CD4-positive, alpha-beta T cell treated with Interleukin-12 subunit alpha and Interleukin-12 subunit beta, for 1 hour (primary cell): ENCODE measurements at regions not wholly inside any gene's neighbourhood (a gene's known extent, or its start where the extent isn't known, plus 50 kb on each side); places are given as distances from the start of the nearest gene placed in this dataset.

Source experiments
- DNase-seq: peaks from one replicate; pipeline ENCODE4 v3.0.0-alpha.2; 2020

- DNase-seq = no peak
These were observed 233.7 kb downstream of the IBTK start for GRCh38 chr6:82013561-82014530.

- no peak for DNase-seq
These were observed 241.4 kb downstream of the IBTK start for GRCh38 chr6:82006027-82006738.

- no peak for DNase-seq
These were observed 247.0 kb downstream of the IBTK start for GRCh38 chr6:82000551-82000950.

- no peak for DNase-seq
These were observed 247.3 kb upstream of the TENT5A start for GRCh38 chr6:81999826-82000225.

- DNase-seq = no peak
These were observed 246.8 kb upstream of the TENT5A start for GRCh38 chr6:81999270-81999669.

GRCh38 chr6:81998432-81998831 lies 246.0 kb upstream of the TENT5A start:
- no peak for DNase-seq

GRCh38 chr6:81997090-81997926 lies 244.8 kb upstream of the TENT5A start:
- DNase-seq = no peak

- no peak for DNase-seq
These were observed 243.9 kb upstream of the TENT5A start for GRCh38 chr6:81996414-81996813.

GRCh38 chr6:81995548-81996289 lies 243.2 kb upstream of the TENT5A start:
- DNase-seq = no peak

- no peak for DNase-seq
These were observed 236.4 kb upstream of the TENT5A start for GRCh38 chr6:81988871-81989270.

- no peak for DNase-seq
These were observed 236.0 kb upstream of the TENT5A start for GRCh38 chr6:81988446-81988845.

GRCh38 chr6:81987293-81987692 lies 234.8 kb upstream of the TENT5A start:
- DNase-seq = no peak

GRCh38 chr6:81985191-81985590 lies 232.7 kb upstream of the TENT5A start:
- DNase-seq = no peak

- no peak for DNase-seq
These were observed 232.1 kb upstream of the TENT5A start for GRCh38 chr6:81984599-81984998.

- no peak for DNase-seq
These were observed 229.3 kb upstream of the TENT5A start for GRCh38 chr6:81981812-81982211.

- no peak for DNase-seq
These were observed 227.3 kb upstream of the TENT5A start for GRCh38 chr6:81979767-81980166.

- no peak for DNase-seq
These were observed 226.8 kb upstream of the TENT5A start for GRCh38 chr6:81979329-81979728.

- no peak for DNase-seq
These were observed 225.7 kb upstream of the TENT5A start for GRCh38 chr6:81978230-81978629.

- no peak for DNase-seq
These were observed 225.0 kb upstream of the TENT5A start for GRCh38 chr6:81977486-81977885.

GRCh38 chr6:81969814-81970213 lies 217.3 kb upstream of the TENT5A start:
- no peak for DNase-seq

GRCh38 chr6:81969011-81969410 lies 216.5 kb upstream of the TENT5A start:
- DNase-seq = no peak

- DNase-seq = no peak
These were observed 214.5 kb upstream of the TENT5A start for GRCh38 chr6:81966968-81967367.
